Vagina (tissue), 2 donors: ENCODE measurements at regions not wholly inside any gene's neighbourhood (a gene's known extent, or its start where the extent isn't known, plus 50 kb on each side); places are given as distances from the start of the nearest gene placed in this dataset.

Experiments
- POLR2A ChIP-seq, 2 donors: fragments of 450-650 bp; IDR thresholded peaks; one replicate each; pipeline ENCODE4 v1.6.1; 2017; ENCODE audit warnings: antibody characterized with exemption in 2 of 2, mild to moderate bottlenecking in 2 of 2, moderate library complexity in 2 of 2
- TF ChIP-seq, protein P1 (sequence below), 3 experiments: fragments of 450-650 bp in 2 of 3; fragments of 200-600 bp in 1 of 3; sonication (generic) in 1 of 3; IDR thresholded peaks; one replicate each; pipeline ENCODE4 v1.5.1; 2017 to 2019; ENCODE audit warnings: antibody characterized with exemption in 3 of 3, mild to moderate bottlenecking in 2 of 3, moderate library complexity in 2 of 3

DNA sequence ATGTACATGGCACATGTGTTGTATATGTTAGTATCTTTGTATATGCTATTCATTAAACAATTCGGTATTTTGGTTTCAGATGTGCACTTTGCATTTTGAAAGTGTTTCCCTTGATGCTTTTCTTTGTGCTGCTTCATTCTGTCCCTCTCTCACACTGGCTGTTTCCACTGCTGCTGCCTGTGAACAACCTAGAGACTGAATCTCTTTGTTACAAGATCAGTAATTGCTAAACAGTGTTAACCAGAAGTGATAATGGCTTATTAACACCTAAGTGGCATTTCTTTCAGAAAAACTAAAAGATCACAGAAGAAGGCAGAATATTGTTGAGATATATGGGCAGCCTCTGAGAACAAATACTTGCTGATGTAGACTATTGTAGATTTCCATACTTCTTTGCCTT is 84.7 kb downstream of the KIF2B start:
- TF ChIP-seq, protein P1, sequence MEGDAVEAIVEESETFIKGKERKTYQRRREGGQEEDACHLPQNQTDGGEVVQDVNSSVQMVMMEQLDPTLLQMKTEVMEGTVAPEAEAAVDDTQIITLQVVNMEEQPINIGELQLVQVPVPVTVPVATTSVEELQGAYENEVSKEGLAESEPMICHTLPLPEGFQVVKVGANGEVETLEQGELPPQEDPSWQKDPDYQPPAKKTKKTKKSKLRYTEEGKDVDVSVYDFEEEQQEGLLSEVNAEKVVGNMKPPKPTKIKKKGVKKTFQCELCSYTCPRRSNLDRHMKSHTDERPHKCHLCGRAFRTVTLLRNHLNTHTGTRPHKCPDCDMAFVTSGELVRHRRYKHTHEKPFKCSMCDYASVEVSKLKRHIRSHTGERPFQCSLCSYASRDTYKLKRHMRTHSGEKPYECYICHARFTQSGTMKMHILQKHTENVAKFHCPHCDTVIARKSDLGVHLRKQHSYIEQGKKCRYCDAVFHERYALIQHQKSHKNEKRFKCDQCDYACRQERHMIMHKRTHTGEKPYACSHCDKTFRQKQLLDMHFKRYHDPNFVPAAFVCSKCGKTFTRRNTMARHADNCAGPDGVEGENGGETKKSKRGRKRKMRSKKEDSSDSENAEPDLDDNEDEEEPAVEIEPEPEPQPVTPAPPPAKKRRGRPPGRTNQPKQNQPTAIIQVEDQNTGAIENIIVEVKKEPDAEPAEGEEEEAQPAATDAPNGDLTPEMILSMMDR (IDR thresholded peaks at IDR 0.05) = no peak
- TF ChIP-seq POLR2A (IDR thresholded peaks at IDR 0.05) = no peak
